Neural cell (in vitro differentiated cells): ENCODE measurements at regions not wholly inside any gene's neighbourhood (a gene's known extent, or its start where the extent isn't known, plus 50 kb on each side); places are given as distances from the start of the nearest gene placed in this dataset.

Experiments used
- CTCF ChIP-seq: fragments of 450-650 bp; IDR thresholded peaks from 2 replicates; pipeline ENCODE4 v1.5.1; 2014; ENCODE audit warnings: antibody characterized with exemption, mild to moderate bottlenecking, moderate library complexity; ENCODE audit not compliant: poor library complexity, severe bottlenecking
- POLR2AphosphoS5 ChIP-seq: IDR thresholded peaks from 2 replicates; pipeline ENCODE4 v1.6.1; 2012
- RAD21 ChIP-seq: fragments of 450-650 bp; conservative IDR thresholded peaks from 2 replicates; pipeline ENCODE4 v1.6.1; 2014; ENCODE audit warnings: antibody characterized with exemption, mild to moderate bottlenecking, moderate library complexity
- REST ChIP-seq: IDR thresholded peaks from 2 replicates; pipeline ENCODE4 v1.6.1; 2012; ENCODE audit warnings: borderline replicate concordance
- TAF1 ChIP-seq: IDR thresholded peaks from 2 replicates; pipeline ENCODE4 v1.6.1; 2012; ENCODE audit warnings: low read depth

- TF ChIP-seq CTCF (no peak), RAD21 (no peak), POLR2AphosphoS5 (no peak), REST (no peak), TAF1 (no peak)
Observed at GRCh38 chr13:34003656-34004055, 185.7 kb downstream of the RFC3 start.
